Hepatic stellate cell (primary cell): ENCODE measurements at regions not wholly inside any gene's neighbourhood (a gene's known extent, or its start where the extent isn't known, plus 50 kb on each side); places are given as distances from the start of the nearest gene placed in this dataset.
"Not testable (repeated sequence)": the region's sequence is repeated elsewhere in the genome, so short reads cannot be mapped to it uniquely, and the experiment has no call there.

Experiments
- DNase-seq: peaks from one replicate; pipeline ENCODE4 v3.0.0; 2011; ENCODE audit warnings: low spot score

- DNase-seq: no peak
Observed at GRCh38 chr5:25990771-25991170, 1047.6 kb downstream of the CDH9 start.

GRCh38 chr5:25979086-25979485 is 1059.3 kb downstream of the CDH9 start:
- no peak for DNase-seq

DNA sequence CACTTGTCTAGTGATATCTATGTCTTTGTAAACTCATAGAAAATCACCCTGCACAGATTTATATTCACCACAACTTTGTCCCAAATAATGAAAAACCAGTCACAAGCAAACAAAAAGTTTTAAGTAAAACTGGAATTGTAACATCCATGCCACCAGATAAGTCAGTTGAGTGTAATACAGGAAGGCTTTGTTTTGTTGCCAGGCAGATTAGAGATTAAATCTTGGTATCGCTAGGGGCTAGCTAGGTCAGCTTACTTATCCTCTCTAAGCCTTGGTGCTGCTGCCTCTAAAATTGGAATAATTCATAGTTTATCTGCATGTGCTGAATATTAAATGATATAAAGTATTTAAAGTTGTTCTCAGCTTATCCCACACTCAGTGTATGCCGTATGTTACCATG is 1062.5 kb downstream of the CDH9 start:
- DNase-seq: no peak

DNA sequence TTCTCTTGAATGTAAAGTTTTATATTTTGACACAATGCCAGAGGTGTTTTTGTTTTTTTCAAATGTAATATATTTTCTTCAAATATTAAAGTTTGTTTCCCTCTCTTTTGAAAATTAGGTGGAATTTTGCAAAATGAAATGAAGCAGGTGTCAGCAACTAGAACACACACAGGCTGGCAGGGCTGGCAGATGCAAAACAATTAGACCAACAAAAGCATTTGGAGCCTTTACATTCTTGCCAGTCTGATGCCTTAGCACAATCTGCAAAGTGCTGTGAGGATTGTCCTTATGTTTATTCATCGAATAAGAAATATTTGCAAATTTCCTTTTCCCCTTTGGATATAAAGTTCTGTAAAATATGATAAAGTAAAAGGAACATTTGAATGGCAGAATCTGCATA is 1063.9 kb downstream of the CDH9 start:
- DNase-seq: no peak

DNA sequence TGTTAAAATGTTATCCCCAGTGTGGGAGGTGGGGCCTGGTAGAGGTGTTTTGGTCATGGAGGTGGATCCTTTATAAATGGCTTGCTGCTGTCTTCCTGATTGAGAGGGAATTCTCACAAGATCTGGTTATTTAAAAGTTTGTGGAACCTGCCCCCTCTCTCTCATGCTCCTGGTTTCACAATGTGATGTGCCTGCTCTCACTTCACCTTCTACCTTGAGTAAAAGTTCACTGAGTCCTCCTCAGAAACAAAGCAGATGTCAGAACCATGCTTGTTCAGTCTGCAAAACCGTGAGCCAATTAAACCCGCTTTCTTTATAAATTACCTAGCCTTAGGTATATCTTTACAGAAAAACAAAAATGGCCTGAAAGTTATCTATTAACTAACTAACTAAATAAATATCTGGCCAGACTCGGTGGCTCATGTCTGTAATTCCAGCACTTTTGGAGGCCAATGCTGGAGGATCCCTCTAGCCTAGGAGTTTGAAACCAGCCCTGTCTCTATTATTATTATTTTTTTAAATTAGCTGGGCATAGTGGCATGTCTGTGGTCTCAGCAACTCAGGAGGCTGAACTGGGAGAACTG is 1067.4 kb downstream of the CDH9 start:
- DNase-seq: no peak

GRCh38 chr5:25969042-25969441 is 1069.3 kb downstream of the CDH9 start:
- not testable (repeated sequence) for DNase-seq

- DNase-seq: no peak
Observed at GRCh38 chr5:25964009-25964372, 1074.4 kb downstream of the CDH9 start.

DNA sequence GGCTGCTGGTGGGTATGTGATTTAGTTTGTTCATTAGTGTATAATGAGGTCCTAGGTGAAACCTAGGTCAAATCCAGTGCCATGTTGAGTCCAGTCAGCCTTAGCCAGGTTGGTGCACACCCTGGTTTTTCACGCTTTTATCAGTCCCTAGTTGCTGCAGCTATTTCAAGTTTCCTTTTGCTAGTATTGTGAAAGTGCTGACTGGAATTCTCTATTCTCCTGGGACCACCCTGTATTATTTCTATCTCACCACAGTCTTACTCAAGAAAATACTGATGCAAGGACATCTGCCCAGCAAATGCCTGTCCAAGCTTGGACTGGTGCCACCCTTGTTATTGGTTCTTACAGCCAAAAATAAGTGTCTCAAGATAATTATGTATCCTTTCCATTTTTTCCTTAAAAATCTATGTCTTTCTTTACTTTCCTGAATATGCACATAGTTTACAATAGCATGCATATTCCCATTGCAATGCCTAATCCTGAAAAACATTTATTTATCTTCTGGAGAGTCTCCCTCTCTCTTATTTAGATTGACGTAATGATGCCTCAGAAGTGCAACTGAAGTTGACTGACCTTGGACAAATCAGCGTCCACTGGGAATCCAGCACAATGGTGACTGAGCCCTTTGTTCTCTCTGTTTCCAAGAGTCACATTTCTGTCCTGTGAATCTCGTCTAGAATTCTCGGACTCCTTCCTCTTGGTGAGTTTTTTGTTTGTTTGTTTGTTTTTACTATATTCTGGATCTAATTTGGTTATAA is 1075.0 kb downstream of the CDH9 start:
- DNase-seq: no peak

DNA sequence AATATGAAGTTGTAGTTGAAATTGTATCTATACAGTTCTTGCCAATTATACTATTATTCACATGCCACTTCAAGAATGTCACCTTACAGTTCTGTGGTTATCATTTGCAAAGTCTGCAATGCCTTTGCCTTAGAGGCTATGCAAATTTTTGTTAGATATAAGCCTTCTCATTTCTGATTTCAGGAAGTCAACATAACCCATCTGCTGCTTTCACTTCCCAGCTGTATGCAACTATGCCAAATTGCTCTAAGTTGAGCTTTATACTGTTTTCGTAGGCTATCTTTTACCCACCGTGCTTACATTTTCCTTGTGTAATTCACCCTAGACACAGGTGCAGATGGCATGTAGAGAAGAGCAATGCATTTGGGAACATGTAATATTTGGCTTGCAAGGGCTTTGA is 1083.0 kb downstream of the CDH9 start:
- no peak for DNase-seq

- DNase-seq: no peak
Observed at GRCh38 chr5:25950681-25951080, 1087.7 kb downstream of the CDH9 start.

DNA sequence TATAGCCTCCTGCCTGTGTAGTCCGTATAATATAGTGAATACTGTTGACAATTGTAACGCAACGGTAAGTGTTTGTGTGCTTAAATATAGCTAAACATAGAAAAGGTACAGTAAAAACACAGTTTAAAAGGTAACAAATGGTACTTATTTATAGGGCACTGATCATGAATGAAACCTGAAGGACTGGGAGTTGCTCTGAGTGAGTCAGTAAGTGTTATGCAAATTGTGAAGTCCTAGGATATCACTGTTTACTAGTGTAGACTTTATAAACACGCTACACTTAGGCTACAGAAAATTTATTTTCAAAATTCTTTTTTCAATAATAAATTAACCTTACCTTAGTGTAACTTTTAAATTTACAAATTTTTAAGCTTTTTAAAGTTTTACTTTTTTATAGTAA is 1090.1 kb downstream of the CDH9 start:
- no peak for DNase-seq

DNA sequence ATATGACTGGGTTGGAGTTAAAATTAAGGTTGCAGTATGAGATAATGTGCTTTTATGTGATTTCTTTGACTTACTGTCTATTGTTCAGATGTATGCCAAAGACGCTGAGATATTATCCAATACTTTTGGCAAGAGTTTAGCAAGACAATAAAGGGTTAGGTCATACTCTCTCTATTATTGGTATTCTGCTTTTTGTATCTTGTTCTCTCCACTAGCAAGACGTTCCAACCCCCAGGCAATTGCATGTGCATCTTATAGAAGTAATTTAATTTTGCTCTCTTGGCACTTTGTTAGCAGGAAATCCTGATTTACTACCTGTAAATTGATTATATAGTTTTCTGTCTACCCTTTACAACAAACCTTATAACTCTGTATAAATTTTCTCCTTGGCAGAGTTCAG is 1093.6 kb downstream of the CDH9 start:
- no peak for DNase-seq

DNA sequence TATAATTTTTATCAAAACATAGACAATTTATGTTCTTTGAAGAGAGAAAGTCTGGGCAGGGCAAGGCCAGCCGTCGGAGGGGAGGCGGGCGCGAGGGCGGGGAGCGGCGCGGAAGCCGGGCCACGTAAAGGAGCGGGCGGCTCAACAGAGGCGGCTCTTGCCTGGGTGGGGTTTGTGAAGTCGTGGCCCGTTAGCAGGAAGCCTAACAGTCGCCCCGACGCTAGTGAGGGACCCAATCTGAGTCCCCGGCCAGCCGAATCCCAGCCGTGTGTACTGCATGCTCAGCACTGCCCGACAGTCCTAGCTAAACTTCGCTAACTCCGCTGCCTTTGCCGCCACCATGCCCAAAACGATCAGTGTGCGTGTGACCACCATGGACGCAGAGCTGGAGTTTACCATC is 1129.2 kb downstream of the CDH9 start:
- no peak for DNase-seq

- no peak for DNase-seq
Observed at GRCh38 chr5:25905646-25906045, 1132.7 kb downstream of the CDH9 start.

GRCh38 chr5:25892211-25892610 is 1146.2 kb downstream of the CDH9 start:
- DNase-seq: no peak

DNA sequence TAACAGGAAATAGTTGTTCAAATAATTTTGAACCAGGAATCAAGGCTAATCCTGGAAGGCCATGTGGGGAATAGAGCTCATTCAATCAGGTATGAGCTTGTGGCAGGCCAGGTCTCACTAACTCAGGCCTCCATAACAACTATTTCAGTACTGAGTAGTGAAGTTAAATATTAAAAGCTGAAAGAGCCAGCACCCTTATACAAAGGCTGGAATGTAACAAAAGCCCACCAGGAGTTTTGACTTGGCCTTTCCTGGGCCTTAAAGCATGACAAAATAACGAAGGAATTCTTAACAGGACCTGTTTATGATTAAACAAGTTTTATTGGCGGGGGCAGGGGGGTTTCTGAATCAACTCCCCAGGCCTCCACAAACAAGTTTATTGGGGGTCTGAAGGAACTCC is 1146.7 kb downstream of the CDH9 start:
- DNase-seq: no peak

- no peak for DNase-seq
Observed at GRCh38 chr5:25881318-25882036, 1156.9 kb downstream of the CDH9 start.

DNA sequence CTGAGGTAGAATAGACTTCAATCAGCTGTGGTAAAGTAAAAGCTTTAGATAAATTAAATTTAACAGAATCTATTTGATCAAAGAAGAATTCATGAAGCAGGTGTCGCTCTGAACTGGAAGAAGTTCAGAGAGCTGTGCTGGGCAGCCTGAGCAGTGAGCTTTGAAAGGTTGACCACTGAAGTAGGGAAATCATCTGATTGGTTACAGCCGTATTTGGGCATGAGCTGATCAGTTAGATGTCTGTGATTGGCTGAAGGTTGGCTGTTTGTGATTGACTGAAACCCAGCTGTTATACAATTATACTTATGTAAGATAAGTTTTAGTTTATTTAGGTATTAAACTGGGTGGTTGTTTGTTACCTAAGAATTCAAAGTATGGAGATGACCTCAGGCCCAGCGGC is 1174.6 kb downstream of the CDH9 start:
- DNase-seq: no peak

GRCh38 chr5:25862276-25862675 is 1176.1 kb downstream of the CDH9 start:
- no peak for DNase-seq

- DNase-seq: no peak
Observed at GRCh38 chr5:25858019-25858418, 1180.4 kb downstream of the CDH9 start.

- no peak for DNase-seq
Observed at GRCh38 chr5:25851301-25851700, 1187.1 kb downstream of the CDH9 start.

GRCh38 chr5:25850581-25850980 is 1187.8 kb downstream of the CDH9 start:
- no peak for DNase-seq

- DNase-seq: no peak
Observed at GRCh38 chr5:25849270-25849669, 1189.1 kb downstream of the CDH9 start.
